HCT116 (cell line): ENCODE measurements at regions not wholly inside any gene's neighbourhood (a gene's known extent, or its start where the extent isn't known, plus 50 kb on each side); places are given as distances from the start of the nearest gene placed in this dataset.

Source experiments
- EGR1 ChIP-seq: IDR thresholded peaks from 2 replicates; pipeline ENCODE4 v1.6.1; 2012; ENCODE audit warnings: low read depth
- EZH2 ChIP-seq: fragments of 200-600 bp; sonication (generic); IDR thresholded peaks from 2 replicates; pipeline ENCODE4 v1.6.1; 2017; ENCODE audit warnings: antibody characterized with exemption, mixed run types
- POLR2A ChIP-seq: IDR thresholded peaks from 2 replicates; pipeline ENCODE4 v1.7.0; 2011; ENCODE audit warnings: borderline replicate concordance; ENCODE audit not compliant: insufficient read depth, insufficient read length; ENCODE audit errors: extremely low read depth
- POLR2AphosphoS5 ChIP-seq: IDR thresholded peaks from 2 replicates; pipeline ENCODE4 v1.6.1; 2011; ENCODE audit warnings: mild to moderate bottlenecking, low read depth, low read length, moderate library complexity
- RAD21 ChIP-seq: IDR thresholded peaks from 2 replicates; pipeline ENCODE4 v1.6.1; 2012; ENCODE audit warnings: low read depth, mild to moderate bottlenecking
- REST ChIP-seq: IDR thresholded peaks from 2 replicates; pipeline ENCODE4 v1.6.1; 2012; ENCODE audit warnings: low read depth
- SIN3A ChIP-seq: IDR thresholded peaks from 2 replicates; pipeline ENCODE4 v1.6.1; 2012; ENCODE audit warnings: low read depth
- SP1 ChIP-seq: IDR thresholded peaks from 2 replicates; pipeline ENCODE4 v1.6.1; 2012; ENCODE audit warnings: low read depth
- TF ChIP-seq, protein P1 (sequence below), 3 experiments: fragments of 200-600 bp in 1 of 3; sonication (generic) in 1 of 3; IDR thresholded peaks in 2 of 3; conservative IDR thresholded peaks in 1 of 3; 2 replicates each; pipeline ENCODE4 v1.5.1; 2012 to 2017; ENCODE audit warnings: low read depth in 2 of 3, low read length in 2 of 3, antibody characterized with exemption in 1 of 3, borderline replicate concordance in 1 of 3, control low read depth in 1 of 3, mild to moderate bottlenecking in 1 of 3, mixed read lengths in 1 of 3, mixed run types in 1 of 3, moderate library complexity in 1 of 3; ENCODE audit not compliant: insufficient read depth in 1 of 3

- TF ChIP-seq RAD21 (no peak), EZH2 (no peak), REST (no peak), SIN3A (no peak), POLR2AphosphoS5 (no peak), POLR2A (no peak), EGR1 (no peak), SP1 (no peak)
- TF ChIP-seq, protein P1, sequence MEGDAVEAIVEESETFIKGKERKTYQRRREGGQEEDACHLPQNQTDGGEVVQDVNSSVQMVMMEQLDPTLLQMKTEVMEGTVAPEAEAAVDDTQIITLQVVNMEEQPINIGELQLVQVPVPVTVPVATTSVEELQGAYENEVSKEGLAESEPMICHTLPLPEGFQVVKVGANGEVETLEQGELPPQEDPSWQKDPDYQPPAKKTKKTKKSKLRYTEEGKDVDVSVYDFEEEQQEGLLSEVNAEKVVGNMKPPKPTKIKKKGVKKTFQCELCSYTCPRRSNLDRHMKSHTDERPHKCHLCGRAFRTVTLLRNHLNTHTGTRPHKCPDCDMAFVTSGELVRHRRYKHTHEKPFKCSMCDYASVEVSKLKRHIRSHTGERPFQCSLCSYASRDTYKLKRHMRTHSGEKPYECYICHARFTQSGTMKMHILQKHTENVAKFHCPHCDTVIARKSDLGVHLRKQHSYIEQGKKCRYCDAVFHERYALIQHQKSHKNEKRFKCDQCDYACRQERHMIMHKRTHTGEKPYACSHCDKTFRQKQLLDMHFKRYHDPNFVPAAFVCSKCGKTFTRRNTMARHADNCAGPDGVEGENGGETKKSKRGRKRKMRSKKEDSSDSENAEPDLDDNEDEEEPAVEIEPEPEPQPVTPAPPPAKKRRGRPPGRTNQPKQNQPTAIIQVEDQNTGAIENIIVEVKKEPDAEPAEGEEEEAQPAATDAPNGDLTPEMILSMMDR (IDR thresholded peaks at IDR 0.05 in 2 of 3, conservative IDR thresholded peaks at IDR 0.05 in 1 of 3; ENCODE audit: borderline replicate concordance in 1 of 3, insufficient read depth in 1 of 3, low read depth in 2 of 3, low read length in 2 of 3): no peak
Measured at GRCh38 chr14:94935706-94936300, 165.9 kb upstream of the GSC start.
